ENCODE measurements at regions not wholly inside any gene's neighbourhood (a gene's known extent, or its start where the extent isn't known, plus 50 kb on each side); places are given as distances from the start of the nearest gene placed in this dataset.

GRCh38 chr2:196291873-196292800, 120.8 kb upstream of the STK17B start:
- TF ChIP-seq CTCF (IDR thresholded peaks at IDR 0.05) (no peak), EZH2 (IDR thresholded peaks at IDR 0.05; ENCODE audit: borderline replicate concordance, insufficient read depth, low read depth, low read length, poor library complexity, severe bottlenecking) (no peak)
